Breast epithelium (tissue), 3 donors: ENCODE measurements at regions not wholly inside any gene's neighbourhood (a gene's known extent, or its start where the extent isn't known, plus 50 kb on each side); places are given as distances from the start of the nearest gene placed in this dataset.

Source experiments
- CTCF ChIP-seq, 3 donors: fragments of 450-650 bp; IDR thresholded peaks; one replicate each; pipeline ENCODE4 v1.5.1; 2016 to 2017; ENCODE audit warnings: antibody characterized with exemption in 3 of 3, mild to moderate bottlenecking in 3 of 3, moderate library complexity in 3 of 3
- POLR2A ChIP-seq: fragments of 450-650 bp; IDR thresholded peaks from one replicate; pipeline ENCODE4 v1.6.1; 2016; ENCODE audit warnings: antibody characterized with exemption, mild to moderate bottlenecking, moderate library complexity
- POLR2AphosphoS5 ChIP-seq, 3 donors: sonication (generic); formaldehyde crosslinking; IDR thresholded peaks; one replicate each; pipeline ENCODE4 v1.6.1; 2017; ENCODE audit warnings: antibody characterized with exemption in 3 of 3

GRCh38 chr2:11983870-11984269 is 237.4 kb downstream of the LPIN1 start:
- no peak for TF ChIP-seq CTCF (IDR thresholded peaks at IDR 0.05)
- no peak for TF ChIP-seq POLR2A
- TF ChIP-seq POLR2AphosphoS5 (IDR thresholded peaks at IDR 0.05) = no peak
